HG03460 (cell line): ENCODE measurements at regions not wholly inside any gene's neighbourhood (a gene's known extent, or its start where the extent isn't known, plus 50 kb on each side); places are given as distances from the start of the nearest gene placed in this dataset.

Experiments
- ATAC-seq: cut with Tn5 transposase; IDR thresholded peaks from one replicate; pipeline ENCODE4 v1.9.1; 2021; ENCODE audit not compliant: unreplicated experiment

DNA sequence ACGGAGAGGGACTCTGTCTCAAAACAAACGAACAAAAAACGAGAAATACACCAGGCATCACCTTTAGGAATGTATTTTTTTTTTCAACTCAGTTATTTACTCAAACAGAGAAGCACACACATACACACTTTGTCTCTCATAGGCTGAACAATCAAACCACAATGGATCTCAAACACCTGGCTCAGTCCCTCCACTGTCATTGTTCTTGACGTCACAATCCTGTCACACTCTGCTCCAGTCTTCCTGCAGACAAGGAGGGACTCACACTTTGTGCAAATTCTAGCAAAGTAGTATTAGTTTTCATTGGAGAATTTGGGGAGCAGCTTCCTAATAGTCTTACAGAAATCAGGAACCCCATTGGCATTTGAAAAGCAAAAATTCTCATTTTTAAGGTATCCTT is 727.8 kb downstream of the BCL11B start:
- ATAC-seq = no peak

DNA sequence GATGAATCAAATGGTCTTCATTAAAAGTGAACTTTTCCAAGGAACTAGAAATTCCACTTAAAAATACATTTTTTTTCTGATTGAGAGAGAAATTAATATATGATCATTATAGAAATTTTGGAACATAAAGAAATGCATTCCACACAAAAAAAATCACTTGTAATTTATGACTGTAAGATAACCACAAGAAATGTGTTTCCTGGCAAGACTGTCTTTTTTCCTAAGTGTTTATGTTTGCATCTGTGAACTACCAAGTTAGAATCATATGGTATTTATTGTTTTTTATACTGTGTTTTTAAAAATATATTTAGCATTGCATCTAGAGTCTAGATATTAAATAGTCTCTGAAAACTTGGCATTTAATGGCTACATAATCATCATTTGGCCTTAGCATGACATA is 726.8 kb downstream of the BCL11B start:
- ATAC-seq = no peak

DNA sequence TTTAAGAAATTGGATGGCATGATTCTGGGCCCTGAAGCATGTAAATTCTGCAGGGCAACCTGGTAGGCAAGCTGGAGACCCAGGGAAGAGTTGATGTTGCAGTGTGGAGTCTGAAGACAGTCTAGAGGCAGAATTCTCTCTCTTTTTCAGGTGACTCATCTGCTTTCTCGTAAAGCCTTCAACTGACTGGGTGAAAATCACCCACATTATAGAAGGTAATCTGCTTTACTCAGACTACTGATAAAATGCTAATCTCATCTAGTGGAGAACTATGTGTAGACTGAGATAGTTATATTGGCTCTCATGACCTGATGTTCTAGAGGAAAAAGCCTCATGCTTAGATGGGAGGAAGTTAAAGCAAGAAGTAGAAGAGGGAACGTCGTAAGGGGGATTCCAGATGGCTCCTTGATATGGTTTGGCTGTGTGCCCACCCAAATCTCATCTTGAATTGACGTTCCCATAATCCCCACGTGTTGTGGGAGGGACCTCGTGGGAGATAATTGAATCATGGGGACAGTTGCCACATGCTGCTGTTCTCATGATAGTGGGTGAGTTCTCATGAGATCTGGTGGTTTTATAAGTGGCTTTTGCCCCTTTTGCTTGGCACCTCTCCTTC is 723.8 kb downstream of the BCL11B start:
- no peak for ATAC-seq

DNA sequence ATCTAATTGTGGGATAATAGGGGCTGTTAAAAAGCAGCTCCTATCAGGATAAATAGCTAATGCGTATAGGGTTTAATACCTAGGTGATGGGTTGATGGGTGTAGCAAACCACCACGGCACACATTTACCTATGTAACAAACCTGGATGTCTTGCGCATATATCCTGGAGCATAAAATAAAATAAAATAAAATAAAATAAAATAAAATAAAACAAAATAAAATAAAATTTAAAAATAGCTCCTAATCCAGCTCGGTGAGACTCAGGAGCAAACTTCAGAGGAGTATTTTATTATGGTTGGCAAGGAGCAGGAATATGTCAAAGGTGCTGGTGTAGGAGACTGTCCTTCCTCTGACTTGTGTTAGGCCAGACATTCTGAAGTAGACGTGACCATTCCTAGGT is 721.0 kb downstream of the BCL11B start:
- no peak for ATAC-seq

DNA sequence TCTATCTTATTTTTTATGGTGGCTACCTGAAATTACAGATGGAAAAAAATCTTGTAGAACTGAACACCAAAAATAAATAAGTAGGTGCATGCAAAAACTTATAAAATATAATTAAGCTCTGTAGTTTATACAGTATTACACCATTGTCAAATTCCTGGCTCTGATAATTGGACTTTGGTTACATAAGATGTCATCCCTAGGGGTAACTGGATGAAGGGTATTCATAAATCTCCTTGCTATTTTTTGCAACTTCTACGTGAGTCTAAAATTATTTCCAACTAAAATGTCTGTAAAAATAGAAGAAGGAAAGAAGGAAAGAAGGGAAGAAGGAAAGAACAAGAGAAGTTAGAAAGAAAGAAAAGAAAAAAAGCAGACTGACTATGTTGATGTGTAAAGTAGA is 716.6 kb downstream of the BCL11B start:
- no peak for ATAC-seq

DNA sequence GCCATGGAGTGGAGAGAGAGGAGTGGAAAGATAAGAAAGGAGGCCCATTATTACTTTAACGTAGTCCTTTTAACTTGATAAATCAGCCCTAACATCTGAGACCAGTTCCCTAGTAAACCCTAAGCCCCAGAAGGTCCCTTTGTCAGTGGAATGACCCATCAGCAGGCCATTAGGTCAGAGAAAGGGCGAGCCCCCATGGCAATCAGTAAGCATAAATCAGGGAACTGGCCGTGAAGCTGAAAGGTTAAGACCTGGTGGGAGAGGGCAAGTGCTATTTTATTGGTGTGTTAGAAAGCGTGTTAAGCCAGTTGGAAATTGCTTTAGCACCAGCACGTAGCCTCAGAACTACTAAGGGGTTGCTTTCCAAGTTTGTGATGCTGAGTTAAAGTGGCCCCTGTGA is 708.0 kb downstream of the BCL11B start:
- ATAC-seq = no peak

DNA sequence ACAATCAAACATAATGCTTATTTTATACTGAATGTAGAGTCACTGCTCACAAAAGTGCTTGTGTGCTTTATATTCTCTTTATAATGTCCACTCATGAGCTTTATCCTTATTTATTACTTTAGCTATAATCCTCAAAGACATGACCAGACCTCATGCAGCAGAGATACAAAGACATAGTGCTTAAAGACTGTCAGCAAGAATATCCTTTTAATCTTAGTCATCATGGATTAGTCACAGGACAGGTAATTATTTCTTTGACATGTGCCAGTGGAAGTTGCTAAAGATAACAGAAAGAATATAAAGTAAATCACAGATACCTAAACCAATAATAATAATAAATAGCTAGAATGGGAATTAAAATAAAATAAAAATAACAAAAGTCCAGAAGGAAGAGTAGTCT is 707.5 kb downstream of the BCL11B start:
- ATAC-seq = no peak

DNA sequence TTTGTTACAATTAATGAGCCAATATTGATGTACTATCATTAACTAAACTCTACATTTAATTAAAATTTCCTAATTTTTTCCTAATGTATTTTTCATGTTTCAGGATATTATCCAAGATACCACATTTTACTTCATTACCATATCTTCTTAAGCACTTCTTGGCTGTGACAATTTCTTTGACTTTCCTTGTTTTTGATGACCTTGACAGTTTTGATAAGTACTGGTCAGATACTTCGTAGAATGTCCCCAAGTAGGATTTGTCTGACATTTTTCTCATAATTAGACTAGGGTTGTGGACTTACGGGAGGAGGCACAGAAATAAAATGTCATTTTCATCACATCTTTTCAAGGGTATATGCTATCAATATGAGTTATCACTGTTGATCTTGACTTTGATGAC is 700.9 kb downstream of the BCL11B start:
- no peak for ATAC-seq

DNA sequence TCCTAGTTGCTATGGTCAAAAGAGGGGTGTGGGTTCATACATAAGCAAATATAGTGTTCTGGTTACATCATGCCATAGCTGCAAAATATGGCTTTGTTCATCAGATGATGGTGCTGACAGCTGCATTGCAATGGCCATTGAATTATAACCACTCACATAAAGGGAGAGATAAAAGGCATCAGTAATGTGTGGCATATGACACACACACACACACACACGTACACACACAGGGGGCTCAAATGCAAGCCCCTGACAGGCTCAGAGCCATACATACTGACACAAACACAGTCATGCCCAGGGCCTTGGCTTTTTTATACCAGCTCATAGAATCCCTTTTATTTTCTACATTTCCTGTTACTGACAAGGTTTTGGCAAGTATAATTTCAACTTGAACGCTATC is 698.9 kb downstream of the BCL11B start:
- no peak for ATAC-seq

DNA sequence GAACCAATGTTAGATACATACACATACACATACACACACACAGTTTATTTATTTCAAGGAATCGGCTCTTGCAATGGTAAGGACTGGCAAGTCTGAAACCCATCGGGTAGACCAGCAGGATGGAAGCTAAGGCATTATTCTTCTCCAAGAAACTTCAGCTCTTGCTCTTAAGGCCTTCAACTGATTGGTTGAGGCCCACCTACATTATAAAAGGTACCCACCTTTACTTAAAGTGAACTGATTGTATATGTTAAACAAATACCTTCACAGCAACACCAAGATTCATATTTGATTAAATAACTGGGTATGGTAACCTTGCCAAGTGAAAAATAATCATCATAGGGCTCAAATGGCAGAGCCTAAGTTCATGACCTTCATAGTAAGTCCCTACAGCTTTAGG is 695.5 kb downstream of the BCL11B start:
- ATAC-seq = no peak

DNA sequence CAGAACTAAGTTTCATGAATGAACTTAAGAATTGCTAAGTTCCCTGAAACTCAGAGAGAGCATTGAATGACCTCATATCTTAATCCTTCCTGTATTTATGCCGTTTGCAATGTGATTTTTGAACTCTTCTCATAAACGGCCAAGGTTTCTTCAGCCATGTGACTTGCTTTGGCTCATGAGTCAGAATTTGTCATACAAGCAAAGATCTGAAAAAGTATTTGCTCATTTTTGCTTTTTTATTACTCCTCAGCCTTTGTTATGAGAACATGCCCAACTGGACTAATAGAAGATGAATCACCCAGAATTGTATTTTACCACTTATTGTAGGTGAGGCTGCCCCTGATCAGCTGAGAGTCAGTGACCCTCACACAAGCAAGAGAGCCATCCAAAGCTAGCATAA is 693.8 kb downstream of the BCL11B start:
- no peak for ATAC-seq

DNA sequence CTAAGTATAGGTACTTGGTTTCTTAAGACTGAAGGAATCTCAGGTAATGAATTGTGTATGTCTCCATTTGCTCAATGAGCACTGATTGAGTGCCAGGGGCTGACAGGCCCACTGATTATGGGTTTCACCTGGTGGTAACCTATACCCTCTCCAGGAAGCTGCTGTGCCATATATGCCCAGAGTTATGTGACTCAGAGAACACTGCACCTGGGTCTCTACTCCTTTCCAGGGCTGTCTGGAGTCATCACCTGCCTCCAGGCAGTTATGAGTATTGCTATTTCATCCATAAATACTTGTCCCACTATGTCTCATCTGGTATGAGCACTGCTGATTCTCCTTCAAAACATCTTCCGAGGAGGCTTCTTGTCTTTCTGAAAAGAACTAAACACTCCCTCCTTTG is 692.9 kb downstream of the BCL11B start:
- no peak for ATAC-seq

DNA sequence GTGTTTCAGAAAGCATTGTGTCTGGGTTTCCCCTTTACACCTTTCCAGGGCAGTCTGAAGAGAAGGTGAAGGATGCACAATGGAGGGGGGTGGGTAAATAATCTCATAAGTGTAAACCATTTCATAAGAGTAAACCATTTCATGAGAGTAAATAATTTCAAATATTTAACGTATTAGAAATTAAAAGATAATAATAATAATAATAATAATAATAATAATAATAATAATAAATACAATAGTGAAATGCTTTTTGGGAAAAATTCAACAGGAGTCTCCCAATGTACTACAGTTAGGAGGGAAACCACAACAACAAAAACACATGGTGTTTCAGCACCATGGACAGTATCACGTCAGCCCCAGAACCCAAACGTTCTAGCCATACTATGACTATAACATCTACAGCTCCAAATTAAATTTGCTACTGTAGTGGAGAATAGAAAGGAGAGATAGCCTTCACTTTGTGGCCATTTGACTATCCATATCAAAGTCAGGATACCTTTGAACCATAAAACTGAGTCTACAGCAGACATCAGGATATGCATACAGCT is 691.8 kb downstream of the BCL11B start:
- no peak for ATAC-seq

DNA sequence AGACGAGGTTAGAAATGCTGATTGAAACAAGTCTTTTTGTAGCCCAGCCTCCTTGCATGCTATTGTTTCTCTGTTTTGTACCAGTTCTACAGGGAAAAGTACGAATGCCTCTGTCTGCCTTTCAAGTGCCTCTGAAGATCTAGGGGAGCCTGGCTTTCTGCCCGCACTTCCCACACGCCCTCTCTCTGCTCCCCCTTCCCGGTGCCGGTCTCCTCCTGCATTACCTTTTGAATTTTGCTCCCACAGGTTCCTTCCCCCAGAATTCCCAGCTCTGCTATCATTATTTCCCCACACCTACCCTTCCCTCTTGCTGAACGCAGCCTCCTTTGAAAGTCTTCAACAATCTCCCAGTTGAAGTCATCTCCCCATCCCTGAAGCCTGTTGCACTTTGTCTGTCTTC is 689.7 kb downstream of the BCL11B start:
- ATAC-seq = no peak

DNA sequence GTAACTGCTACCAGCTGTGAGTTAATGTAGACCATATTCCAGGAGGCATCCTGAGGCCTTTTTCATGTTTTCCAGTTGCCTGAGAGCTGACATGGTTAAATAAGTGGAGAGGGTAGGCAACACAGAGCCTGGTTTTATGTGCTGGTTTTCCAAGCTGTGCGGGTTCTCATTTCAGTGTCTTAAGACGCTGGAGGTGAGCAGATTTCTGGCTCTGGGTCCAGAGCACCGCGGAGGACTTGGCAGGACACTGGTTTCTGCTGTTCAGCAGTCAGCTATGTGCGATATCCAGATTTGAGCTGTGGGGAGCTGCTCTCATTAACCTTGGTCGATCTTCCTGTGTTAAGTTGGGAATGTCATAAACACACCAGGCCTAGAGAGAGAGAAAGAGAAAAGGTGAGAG is 680.8 kb downstream of the BCL11B start:
- ATAC-seq = no peak

DNA sequence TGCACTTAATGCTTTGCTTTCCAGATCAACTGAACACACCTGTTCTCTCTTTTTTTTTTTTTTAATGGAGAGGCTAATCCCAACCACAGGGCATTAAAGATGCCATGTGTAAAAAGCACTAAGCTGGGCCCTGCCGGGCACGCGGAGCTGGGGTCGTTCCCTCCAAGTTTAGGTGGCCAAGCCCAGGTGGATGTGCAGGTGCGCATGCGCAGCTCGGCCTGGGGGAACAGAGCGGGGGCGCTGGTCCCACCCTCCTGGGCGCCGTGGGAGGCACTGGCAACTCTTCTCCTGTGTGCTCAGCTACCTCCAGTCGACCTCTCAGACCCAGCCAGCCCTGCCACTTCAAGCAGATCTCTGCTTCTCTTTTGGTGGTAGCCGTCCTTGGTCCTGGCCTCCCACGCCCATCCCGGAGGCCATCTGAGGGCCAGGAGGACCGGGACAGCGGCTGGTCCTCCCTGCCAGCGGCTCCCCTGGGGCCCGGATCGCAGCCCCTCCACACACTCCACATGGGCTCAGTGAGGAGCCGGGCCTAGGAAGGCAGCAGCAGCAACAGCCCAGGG is 679.3 kb downstream of the BCL11B start:
- ATAC-seq = no peak

DNA sequence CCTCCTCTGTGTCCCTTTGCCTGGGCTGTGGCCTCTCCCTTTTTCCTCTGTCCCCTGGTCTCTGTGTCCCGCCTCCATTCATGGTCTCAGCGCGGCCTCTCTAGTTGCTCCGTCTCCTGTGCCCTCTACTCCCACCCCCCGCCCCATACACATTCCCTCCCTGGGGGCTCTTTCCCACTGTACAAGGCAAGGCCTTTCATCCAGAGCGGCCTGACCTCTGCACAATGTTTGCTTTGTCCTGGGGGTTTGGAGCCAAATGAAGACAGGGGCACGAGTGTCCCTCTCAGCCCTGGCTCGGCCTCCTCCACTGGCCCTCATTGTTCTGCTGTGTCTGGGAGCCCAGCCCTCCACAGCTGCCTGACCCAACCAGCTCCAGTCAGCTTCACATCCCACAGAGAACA is 678.6 kb downstream of the BCL11B start:
- no peak for ATAC-seq

DNA sequence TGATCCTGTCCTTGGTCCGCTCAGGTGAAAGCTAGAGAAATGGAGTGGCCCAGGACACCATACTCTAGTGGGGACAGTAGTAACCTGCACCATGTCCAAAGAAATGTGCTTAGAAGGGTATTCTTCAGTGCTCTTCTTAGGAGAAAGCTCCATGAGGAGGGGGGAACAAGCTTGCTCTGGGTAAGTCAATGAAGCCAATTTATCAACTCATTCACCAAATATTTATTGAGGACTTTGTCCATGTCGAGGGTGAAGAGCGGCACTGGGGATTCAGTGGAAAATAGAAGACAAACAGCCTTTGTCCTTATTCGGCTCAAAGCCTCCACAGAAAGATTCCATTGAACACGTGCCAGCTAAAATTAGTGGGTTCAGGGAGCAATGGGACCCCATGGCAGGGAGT is 677.8 kb downstream of the BCL11B start:
- ATAC-seq = no peak

DNA sequence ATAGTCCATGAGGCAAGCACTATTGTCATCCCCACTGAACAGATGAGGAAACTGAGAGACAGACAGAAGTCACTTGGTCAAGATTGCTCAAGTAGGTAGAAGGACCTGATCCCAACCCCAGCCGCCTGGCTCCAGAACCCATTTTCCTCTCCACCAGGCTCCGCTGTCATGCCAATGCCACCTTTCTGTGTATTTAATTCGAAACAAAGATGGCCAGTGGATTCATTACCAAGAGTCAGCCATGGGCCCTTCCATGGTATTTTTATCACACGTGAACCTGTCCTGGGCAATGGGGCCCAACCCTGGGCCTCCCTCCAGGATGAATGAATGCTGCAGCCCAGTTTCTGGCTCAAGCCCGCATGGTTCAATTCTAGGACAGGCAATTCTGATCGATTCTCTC is 673.4 kb downstream of the BCL11B start:
- no peak for ATAC-seq

DNA sequence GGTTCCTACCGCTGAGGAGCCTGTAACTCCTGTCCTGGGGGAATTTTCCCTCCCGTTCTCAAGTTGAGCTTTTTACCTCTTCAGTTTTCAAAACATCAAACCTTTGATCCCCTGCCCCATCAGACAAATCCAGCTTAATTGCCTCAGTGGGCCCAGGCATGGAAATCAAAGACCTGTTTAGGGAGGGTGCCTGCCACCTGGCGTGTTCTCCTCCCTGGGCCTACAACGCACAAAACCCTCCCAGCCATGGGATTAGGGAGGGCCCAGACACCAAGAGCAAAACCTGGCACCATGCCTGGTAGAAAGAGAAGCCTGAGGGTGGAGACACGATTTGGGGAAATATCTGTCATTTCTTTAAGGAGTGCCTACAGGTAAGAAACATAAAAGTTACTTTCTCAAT is 672.9 kb downstream of the BCL11B start:
- no peak for ATAC-seq

DNA sequence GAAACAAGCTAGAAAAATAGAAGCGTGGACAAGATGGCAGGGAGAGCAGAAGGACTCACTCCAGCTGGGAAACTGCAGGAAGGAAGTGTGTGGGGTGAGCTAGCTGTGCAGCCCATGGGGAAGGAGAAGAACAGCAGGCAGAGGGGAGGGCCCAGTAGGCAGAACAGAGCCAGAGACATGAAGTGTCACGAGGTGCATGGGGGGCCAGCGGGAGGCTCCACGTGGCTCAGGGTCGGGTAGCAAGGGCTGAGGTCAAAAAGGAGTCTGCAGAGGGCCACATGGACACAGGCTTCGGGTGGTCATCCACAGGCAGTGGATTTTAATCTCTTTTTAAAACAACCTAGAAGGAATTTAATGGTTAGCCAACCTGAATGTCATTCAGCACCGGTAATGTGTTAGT is 669.0 kb downstream of the BCL11B start:
- ATAC-seq = no peak

DNA sequence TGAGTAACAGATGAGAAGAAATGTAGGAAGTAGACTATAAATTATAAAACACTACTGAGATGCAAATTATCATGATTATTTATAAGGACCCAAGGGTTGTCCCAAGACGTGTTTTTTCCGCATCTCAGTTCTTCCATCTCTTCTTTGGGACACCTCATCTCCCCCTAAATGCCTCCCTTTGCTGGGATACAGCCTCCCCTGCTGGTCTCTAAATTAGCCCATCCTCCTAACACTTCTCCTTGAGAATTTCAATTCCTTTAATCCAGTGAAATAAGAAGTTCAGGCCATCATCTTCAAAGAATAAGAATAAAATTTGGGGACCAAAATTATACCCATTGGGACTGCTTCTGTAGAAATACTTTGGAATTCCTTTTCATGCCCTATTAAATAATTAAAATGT is 667.0 kb downstream of the BCL11B start:
- ATAC-seq = no peak

DNA sequence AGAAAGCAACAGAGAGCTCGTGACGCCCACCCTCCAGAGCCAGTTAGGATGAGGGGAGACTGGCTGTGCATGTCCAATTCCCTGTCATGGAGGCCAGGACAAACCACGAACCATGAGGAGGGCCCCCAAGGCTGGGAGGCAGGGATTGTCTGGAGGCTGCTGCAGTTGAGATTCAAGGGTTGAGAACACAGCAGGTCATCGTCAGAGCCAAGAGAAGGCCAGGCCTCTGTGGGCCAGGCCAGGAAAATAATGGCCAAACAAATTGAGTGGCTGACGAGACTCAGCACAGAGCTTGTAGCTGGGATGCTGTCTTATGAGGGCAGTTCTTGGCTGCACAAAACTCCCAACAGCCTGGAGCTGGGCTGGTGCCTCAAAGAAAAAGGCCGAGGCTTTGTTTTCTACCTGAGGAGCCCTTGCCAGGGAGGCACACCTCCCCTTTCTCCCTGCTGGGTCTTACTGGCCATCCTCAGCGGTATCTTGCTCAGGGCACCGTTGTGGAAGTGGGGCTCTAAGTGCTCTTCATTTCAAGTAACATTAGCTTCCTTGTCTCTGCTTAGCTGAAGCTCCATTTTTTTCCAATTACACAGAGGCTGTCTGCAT is 665.9 kb downstream of the BCL11B start:
- no peak for ATAC-seq
